Duodenal mucosa (tissue), 2 donors: ENCODE measurements at regions not wholly inside any gene's neighbourhood (a gene's known extent, or its start where the extent isn't known, plus 50 kb on each side); places are given as distances from the start of the nearest gene placed in this dataset.

ENCODE experiments used
- H3K27ac ChIP-seq: one replicate; pipeline ENCODE4 v1.7.0; 2013; ENCODE audit warnings: low read depth, low read length
- H3K27me3 ChIP-seq, 2 donors: one replicate each; pipeline ENCODE4 v1.7.0; 2013; ENCODE audit warnings: low read length in 2 of 2, control low read depth in 1 of 2; ENCODE audit not compliant: insufficient read depth in 2 of 2, control insufficient read depth in 1 of 2
- H3K36me3 ChIP-seq, 2 donors: one replicate each; pipeline ENCODE4 v1.7.0; 2013; ENCODE audit warnings: low read length in 2 of 2, control low read depth in 1 of 2; ENCODE audit not compliant: insufficient read depth in 2 of 2, control insufficient read depth in 1 of 2
- H3K4me1 ChIP-seq, 2 donors: one replicate each; pipeline ENCODE4 v1.7.0; 2013; ENCODE audit warnings: low read length in 2 of 2, control low read depth in 1 of 2; ENCODE audit not compliant: insufficient read depth in 2 of 2, control insufficient read depth in 1 of 2
- H3K4me3 ChIP-seq, 2 donors: one replicate each; pipeline ENCODE4 v1.7.0; 2013; ENCODE audit warnings: low read length in 2 of 2, low read depth in 1 of 2
- H3K9ac ChIP-seq, 2 donors: one replicate each; pipeline ENCODE4 v1.7.0; 2013; ENCODE audit warnings: low read length in 2 of 2, low read depth in 1 of 2
- H3K9me3 ChIP-seq, 2 donors: one replicate each; pipeline ENCODE4 v1.7.0; 2013; ENCODE audit warnings: low read length in 2 of 2, control low read depth in 1 of 2; ENCODE audit not compliant: control insufficient read depth in 1 of 2

- no peaks in the 10 kb centered on the region for H3K27me3 ChIP-seq
- H3K4me3 ChIP-seq: no peak overlapping the region
- H3K9me3 ChIP-seq: peaks cover 14 to 19% of the 10 kb centered on the region in 2 donors
- H3K9ac ChIP-seq: no peak overlapping the region
- no peak overlapping the region for H3K27ac ChIP-seq
- H3K4me1 ChIP-seq: peaks cover 0 to 4% of the 10 kb centered on the region in 2 donors
- no peaks in the 10 kb centered on the region for H3K36me3 ChIP-seq
Observed at GRCh38 chr10:130398090-130398994, 262.2 kb downstream of the GLRX3 start.

- no peak overlapping the region for H3K9ac ChIP-seq
- H3K4me1 ChIP-seq: peaks cover 0 to 8% of the 10 kb centered on the region in 2 donors
- H3K4me3 ChIP-seq: no peak overlapping the region
- no peaks in the 10 kb centered on the region for H3K36me3 ChIP-seq
- peaks cover 13 to 14% of the 10 kb centered on the region in 2 donors for H3K9me3 ChIP-seq
- H3K27ac ChIP-seq: no peak overlapping the region
- H3K27me3 ChIP-seq: no peaks in the 10 kb centered on the region
Observed at GRCh38 chr10:130399425-130399950, 263.3 kb downstream of the GLRX3 start.

- H3K9me3 ChIP-seq: peaks cover 4 to 6% of the 10 kb centered on the region in 2 donors
Observed at GRCh38 chr10:130400890-130401289, 264.7 kb downstream of the GLRX3 start.

GRCh38 chr10:130401860-130402765 lies 265.9 kb downstream of the GLRX3 start:
- no peak overlapping the region for H3K9ac ChIP-seq
- H3K4me1 ChIP-seq: peaks cover 0 to 8% of the 10 kb centered on the region in 2 donors
- H3K4me3 ChIP-seq: no peak overlapping the region
- H3K27ac ChIP-seq: no peak overlapping the region
- H3K36me3 ChIP-seq: no peaks in the 10 kb centered on the region
- no peaks in the 10 kb centered on the region for H3K27me3 ChIP-seq
- H3K9me3 ChIP-seq: no peaks in the 10 kb centered on the region

More at GRCh38 chr10:130400890-130401289, 264.7 kb downstream of the GLRX3 start:
- Histone ChIP-seq H3K27me3 (no peaks in the 10 kb centered on the region), H3K9ac (no peak overlapping the region), H3K4me3 (no peak overlapping the region), H3K36me3 (no peaks in the 10 kb centered on the region), H3K4me1 (peaks cover 0 to 8% of the 10 kb centered on the region in 2 donors), H3K27ac (no peak overlapping the region)

- no peaks in the 10 kb centered on the region for H3K36me3 ChIP-seq
- H3K27ac ChIP-seq: no peak overlapping the region
Observed at GRCh38 chr10:130403153-130404075, 267.2 kb downstream of the GLRX3 start.

GRCh38 chr10:130404476-130405055 lies 268.4 kb downstream of the GLRX3 start:
- Histone ChIP-seq H3K27ac (no peak overlapping the region), H3K36me3 (no peaks in the 10 kb centered on the region), H3K27me3 (no peaks in the 10 kb centered on the region), H3K4me1 (peaks cover 0 to 8% of the 10 kb centered on the region in 2 donors), H3K4me3 (no peak overlapping the region), H3K9ac (no peak overlapping the region), H3K9me3 (no peaks in the 10 kb centered on the region)

More at GRCh38 chr10:130403153-130404075, 267.2 kb downstream of the GLRX3 start:
- Histone ChIP-seq H3K9ac (no peak overlapping the region), H3K27me3 (no peaks in the 10 kb centered on the region), H3K4me1 (peaks cover 0 to 8% of the 10 kb centered on the region in 2 donors), H3K4me3 (no peak overlapping the region), H3K9me3 (no peaks in the 10 kb centered on the region)

GRCh38 chr10:130407052-130407451 lies 270.9 kb downstream of the GLRX3 start:
- Histone ChIP-seq H3K4me1 (peaks cover 0 to 8% of the 10 kb centered on the region in 2 donors), H3K36me3 (no peaks in the 10 kb centered on the region), H3K27ac (no peak overlapping the region), H3K27me3 (no peaks in the 10 kb centered on the region), H3K9ac (no peak overlapping the region), H3K4me3 (no peak overlapping the region), H3K9me3 (no peaks in the 10 kb centered on the region)

GRCh38 chr10:130409331-130409730 lies 273.1 kb downstream of the GLRX3 start:
- no peak overlapping the region for H3K4me3 ChIP-seq
- H3K27ac ChIP-seq: no peak overlapping the region
- H3K4me1 ChIP-seq: no peaks in the 10 kb centered on the region
- H3K9me3 ChIP-seq: no peaks in the 10 kb centered on the region
- H3K9ac ChIP-seq: no peak overlapping the region
- no peaks in the 10 kb centered on the region for H3K36me3 ChIP-seq
- H3K27me3 ChIP-seq: no peaks in the 10 kb centered on the region

GRCh38 chr10:130409931-130410330 lies 273.7 kb downstream of the GLRX3 start:
- Histone ChIP-seq H3K36me3 (no peaks in the 10 kb centered on the region), H3K4me1 (no peaks in the 10 kb centered on the region), H3K9me3 (no peaks in the 10 kb centered on the region)

More at GRCh38 chr10:130409931-130410330, 273.7 kb downstream of the GLRX3 start:
- no peaks in the 10 kb centered on the region for H3K27me3 ChIP-seq
- no peak overlapping the region for H3K9ac ChIP-seq
- no peak overlapping the region for H3K27ac ChIP-seq
- H3K4me3 ChIP-seq: no peak overlapping the region
